ENCODE measurements at regions not wholly inside any gene's neighbourhood (a gene's known extent, or its start where the extent isn't known, plus 50 kb on each side); places are given as distances from the start of the nearest gene placed in this dataset.

- TF ChIP-seq ATF3 (IDR thresholded peaks at IDR 0.05) (no peak), CTCF (IDR thresholded peaks at IDR 0.05; ENCODE audit: low read depth, low read length, missing input control) (no peak)
These were observed 112.3 kb upstream of the TOP1 start for GRCh38 chr20:40916276-40916675.
